H1 (cell line): ENCODE measurements at regions not wholly inside any gene's neighbourhood (a gene's known extent, or its start where the extent isn't known, plus 50 kb on each side); places are given as distances from the start of the nearest gene placed in this dataset.

Experiments
- ATF2 ChIP-seq: IDR thresholded peaks from 2 replicates; pipeline ENCODE4 v1.6.1; 2012; ENCODE audit warnings: low read length, inconsistent platforms
- EGR1 ChIP-seq: IDR thresholded peaks from 2 replicates; pipeline ENCODE4 v1.6.1; 2011; ENCODE audit warnings: low read depth, low read length, borderline replicate concordance
- HDAC6 ChIP-seq: IDR thresholded peaks from one replicate; pipeline ENCODE4 v1.7.1; 2012; ENCODE audit warnings: low read depth, mild to moderate bottlenecking, inconsistent platforms, low read length, moderate library complexity
- POLR2A ChIP-seq, 2 experiments: IDR thresholded peaks; 1 replicate in 1 of 2; 2 replicates in 1 of 2; pipeline ENCODE4 v1.6.1; 2011; ENCODE audit warnings: low read depth in 2 of 2, low read length in 2 of 2, mild to moderate bottlenecking in 2 of 2; ENCODE audit errors: control extremely low read depth in 1 of 2
- POU5F1 ChIP-seq: IDR thresholded peaks from 2 replicates; pipeline ENCODE4 v1.6.1; 2011; ENCODE audit warnings: low read depth, mild to moderate bottlenecking, low read length, moderate library complexity
- SP2 ChIP-seq: IDR thresholded peaks from 2 replicates; pipeline ENCODE4 v1.6.1; 2012; ENCODE audit warnings: mild to moderate bottlenecking, low read length, inconsistent platforms
- SRF ChIP-seq: IDR thresholded peaks from 2 replicates; pipeline ENCODE4 v1.6.1; 2011; ENCODE audit warnings: mild to moderate bottlenecking, low read depth, low read length, moderate library complexity
- ZNF274 ChIP-seq: IDR thresholded peaks from 2 replicates; pipeline ENCODE4 v1.7.0; 2012; ENCODE audit warnings: low read length, borderline replicate concordance; ENCODE audit errors: extremely low read depth
- TF ChIP-seq, protein P1 (sequence below), 3 experiments: IDR thresholded peaks; 1 replicate in 2 of 3; 2 replicates in 1 of 3; pipeline versions ENCODE4 v1.5.1 to v1.6.1; 2011; ENCODE audit warnings: low read length in 3 of 3, mild to moderate bottlenecking in 3 of 3, inconsistent platforms in 2 of 3, low read depth in 1 of 3, moderate library complexity in 1 of 3; ENCODE audit not compliant: insufficient read depth in 1 of 3; ENCODE audit errors: control extremely low read depth in 1 of 3

DNA sequence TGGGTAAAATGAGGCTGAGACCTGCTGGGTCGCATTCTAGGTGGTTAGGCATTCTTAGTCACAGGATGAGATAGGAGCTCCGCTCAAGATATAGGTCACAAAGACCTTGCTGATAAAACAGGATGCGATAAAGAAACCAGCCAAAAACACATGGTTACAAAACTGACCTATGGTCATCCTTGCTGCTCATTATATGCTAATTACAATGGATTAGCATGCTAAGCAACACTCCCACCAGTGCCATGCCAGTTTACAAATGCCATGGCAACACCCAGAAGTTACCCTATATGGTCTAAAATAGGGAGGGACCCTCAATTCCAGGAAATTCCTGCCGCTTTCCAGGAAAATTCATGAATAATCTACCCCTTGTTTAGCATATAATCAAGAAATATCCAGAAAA, 132.4 kb downstream of the BRMS1L start:
- TF ChIP-seq, protein P1, sequence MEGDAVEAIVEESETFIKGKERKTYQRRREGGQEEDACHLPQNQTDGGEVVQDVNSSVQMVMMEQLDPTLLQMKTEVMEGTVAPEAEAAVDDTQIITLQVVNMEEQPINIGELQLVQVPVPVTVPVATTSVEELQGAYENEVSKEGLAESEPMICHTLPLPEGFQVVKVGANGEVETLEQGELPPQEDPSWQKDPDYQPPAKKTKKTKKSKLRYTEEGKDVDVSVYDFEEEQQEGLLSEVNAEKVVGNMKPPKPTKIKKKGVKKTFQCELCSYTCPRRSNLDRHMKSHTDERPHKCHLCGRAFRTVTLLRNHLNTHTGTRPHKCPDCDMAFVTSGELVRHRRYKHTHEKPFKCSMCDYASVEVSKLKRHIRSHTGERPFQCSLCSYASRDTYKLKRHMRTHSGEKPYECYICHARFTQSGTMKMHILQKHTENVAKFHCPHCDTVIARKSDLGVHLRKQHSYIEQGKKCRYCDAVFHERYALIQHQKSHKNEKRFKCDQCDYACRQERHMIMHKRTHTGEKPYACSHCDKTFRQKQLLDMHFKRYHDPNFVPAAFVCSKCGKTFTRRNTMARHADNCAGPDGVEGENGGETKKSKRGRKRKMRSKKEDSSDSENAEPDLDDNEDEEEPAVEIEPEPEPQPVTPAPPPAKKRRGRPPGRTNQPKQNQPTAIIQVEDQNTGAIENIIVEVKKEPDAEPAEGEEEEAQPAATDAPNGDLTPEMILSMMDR (IDR thresholded peaks at IDR 0.05; ENCODE audit: control extremely low read depth in 1 of 3, insufficient read depth in 1 of 3, low read depth in 1 of 3, low read length in 3 of 3) = no peak
- TF ChIP-seq HDAC6 (no peak), ZNF274 (no peak), SRF (no peak), EGR1 (no peak), ATF2 (no peak), POU5F1 (no peak), SP2 (no peak), POLR2A (IDR thresholded peaks at IDR 0.05; ENCODE audit: control extremely low read depth in 1 of 2, low read depth in 2 of 2, low read length in 2 of 2) (no peak)
